ENCODE measurements at regions not wholly inside any gene's neighbourhood (a gene's known extent, or its start where the extent isn't known, plus 50 kb on each side); places are given as distances from the start of the nearest gene placed in this dataset.

- WGBS (ENCODE audit: low lambda C conversion rate, missing lambda C conversion rate), result 73% methylated on average over 9 of the region's 9 CpGs
- H3K79me2 ChIP-seq, result peaks cover 58% of the 10 kb centered on the region
- H3K9me2 ChIP-seq (replicated peaks; ENCODE audit: insufficient read depth), result no peaks in the 10 kb centered on the region
- H3K9me3 ChIP-seq (ENCODE audit: low read depth), result no peaks in the 10 kb centered on the region
- no peak overlapping the region for H3K4me3 ChIP-seq
- H4K20me1 ChIP-seq (ENCODE audit: insufficient read depth, poor library complexity, severe bottlenecking), result peaks cover 53% of the 10 kb centered on the region
- peak overlapping the region; percentile 30 for H3K27ac ChIP-seq
- TF ChIP-seq EZH2 (IDR thresholded peaks at IDR 0.05; ENCODE audit: borderline replicate concordance) (no peak), EZH2phosphoT487 (IDR thresholded peaks at IDR 0.05; ENCODE audit: low read depth, severe bottlenecking, unreplicated experiment) (no peak), CTCF (IDR thresholded peaks at IDR 0.05; ENCODE audit: poor library complexity) (no peak)
- H2AFZ ChIP-seq, result no peak overlapping the region
- DNase-seq (ENCODE audit: low spot score), result peak; percentile 39
- no peaks in the 10 kb centered on the region for H3K4me1 ChIP-seq (ENCODE audit: insufficient read depth)
- no peaks in the 10 kb centered on the region for H3K27me3 ChIP-seq
- no peaks in the 10 kb centered on the region for H3K36me3 ChIP-seq (replicated peaks; ENCODE audit: insufficient read depth, low read depth)
- no peak overlapping the region for H3K4me2 ChIP-seq
Measured at GRCh38 chr3:72376956-72377710, 471.1 kb downstream of the SHQ1 start.

GRCh38 chr3:72375237-72376076 lies 472.8 kb downstream of the SHQ1 start:
- H4K20me1 ChIP-seq (ENCODE audit: insufficient read depth, poor library complexity, severe bottlenecking), result peaks cover 36% of the 10 kb centered on the region
- H2AFZ ChIP-seq, result no peak overlapping the region
- H3K36me3 ChIP-seq (replicated peaks; ENCODE audit: insufficient read depth, low read depth), result no peaks in the 10 kb centered on the region
- 88% methylated on average over 10 of the region's 10 CpGs for WGBS (ENCODE audit: low lambda C conversion rate, missing lambda C conversion rate)
- no peaks in the 10 kb centered on the region for H3K4me1 ChIP-seq (ENCODE audit: insufficient read depth)
- peaks cover 41% of the 10 kb centered on the region for H3K79me2 ChIP-seq
- no peaks in the 10 kb centered on the region for H3K9me3 ChIP-seq (ENCODE audit: low read depth)
- H3K4me3 ChIP-seq, result no peak overlapping the region
- H3K9me2 ChIP-seq (replicated peaks; ENCODE audit: insufficient read depth), result no peaks in the 10 kb centered on the region
- TF ChIP-seq EZH2 (IDR thresholded peaks at IDR 0.05; ENCODE audit: borderline replicate concordance), result no peak
- no peak for TF ChIP-seq CTCF (IDR thresholded peaks at IDR 0.05; ENCODE audit: poor library complexity)
- no peak overlapping the region for H3K4me2 ChIP-seq
- no peak overlapping the region for H3K27ac ChIP-seq
- H3K27me3 ChIP-seq, result no peaks in the 10 kb centered on the region
- DNase-seq (ENCODE audit: low spot score), result no peak

GRCh38 chr3:72373139-72373538 lies 475.1 kb downstream of the SHQ1 start:
- TF ChIP-seq EZH2phosphoT487 (IDR thresholded peaks at IDR 0.05; ENCODE audit: low read depth, severe bottlenecking, unreplicated experiment) (no peak), CTCF (IDR thresholded peaks at IDR 0.05; ENCODE audit: poor library complexity) (no peak)
- Histone ChIP-seq H4K20me1 (ENCODE audit: insufficient read depth, poor library complexity, severe bottlenecking) (peaks cover 14% of the 10 kb centered on the region), H2AFZ (no peak overlapping the region), H3K4me3 (no peak overlapping the region), H3K79me2 (peaks cover 18% of the 10 kb centered on the region), H3K27ac (no peak overlapping the region), H3K9me2 (replicated peaks; ENCODE audit: insufficient read depth) (no peaks in the 10 kb centered on the region), H3K9me3 (ENCODE audit: low read depth) (no peaks in the 10 kb centered on the region), H3K4me2 (no peak overlapping the region), H3K27me3 (no peaks in the 10 kb centered on the region), H3K4me1 (ENCODE audit: insufficient read depth) (no peaks in the 10 kb centered on the region), H3K36me3 (replicated peaks; ENCODE audit: insufficient read depth, low read depth) (no peaks in the 10 kb centered on the region)
- no peak for DNase-seq (ENCODE audit: low spot score)
- WGBS (ENCODE audit: low lambda C conversion rate, missing lambda C conversion rate), result 91% methylated on average over 8 of the region's 8 CpGs

All from hepatocyte (in vitro differentiated cells).